NCI-H1930 (cell line): ENCODE measurements at regions not wholly inside any gene's neighbourhood (a gene's known extent, or its start where the extent isn't known, plus 50 kb on each side); places are given as distances from the start of the nearest gene placed in this dataset.
"Not testable (repeated sequence)": the region's sequence is repeated elsewhere in the genome, so short reads cannot be mapped to it uniquely, and the experiment has no call there.

Experiments used
- DNase-seq, 2 experiments: peaks; one replicate each; lab custom pipeline; 2025; lab: John Stamatoyannopoulos, UW

DNA sequence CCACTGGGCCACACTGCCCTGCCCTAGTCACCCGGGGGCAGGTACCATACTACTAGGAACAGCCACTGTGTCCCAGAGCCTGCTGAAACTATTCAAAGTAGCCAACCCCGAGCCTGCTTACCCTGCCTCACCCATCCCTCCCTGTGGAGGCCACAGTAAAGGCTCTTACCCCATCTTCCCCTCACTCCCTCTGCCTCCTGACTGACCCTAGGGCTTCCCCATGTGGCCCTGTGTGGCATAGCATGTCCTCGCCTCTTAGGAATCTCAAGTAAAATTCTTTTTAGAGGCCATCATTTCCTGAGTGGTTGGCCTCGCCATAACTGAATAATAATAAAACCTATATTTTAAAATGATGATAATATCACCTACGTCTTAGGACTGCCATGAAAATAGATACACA, 112.2 kb upstream of the SLC6A11 start:
- no peak for DNase-seq

DNA sequence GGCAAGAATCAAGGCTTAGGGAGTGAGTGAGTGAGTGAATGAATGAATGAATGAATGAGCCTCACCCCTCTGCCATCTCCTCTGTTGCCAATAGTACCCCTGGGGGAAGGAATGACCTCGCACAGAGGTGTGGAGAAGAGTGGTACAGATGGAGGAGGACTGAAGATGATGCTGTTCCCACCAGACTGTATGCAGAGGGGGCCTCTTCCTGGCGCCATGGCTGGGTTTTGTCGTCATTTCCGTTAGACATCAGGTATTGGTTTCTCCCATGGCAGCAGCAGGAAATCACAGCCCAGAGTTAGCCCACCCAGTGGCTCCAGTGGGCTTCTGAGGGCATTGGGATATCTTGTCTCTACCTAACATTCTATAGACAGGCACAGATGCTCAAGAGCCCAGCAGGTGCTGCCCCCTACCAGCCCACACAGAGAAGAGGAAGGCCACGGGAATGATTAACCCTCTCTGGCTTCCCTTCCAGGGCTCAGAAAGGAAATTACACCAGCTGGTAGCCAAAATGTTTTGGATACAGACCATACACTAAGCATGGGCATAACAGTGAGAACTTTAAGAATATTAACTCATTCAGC, 109.8 kb upstream of the SLC6A11 start:
- no peak for DNase-seq

DNA sequence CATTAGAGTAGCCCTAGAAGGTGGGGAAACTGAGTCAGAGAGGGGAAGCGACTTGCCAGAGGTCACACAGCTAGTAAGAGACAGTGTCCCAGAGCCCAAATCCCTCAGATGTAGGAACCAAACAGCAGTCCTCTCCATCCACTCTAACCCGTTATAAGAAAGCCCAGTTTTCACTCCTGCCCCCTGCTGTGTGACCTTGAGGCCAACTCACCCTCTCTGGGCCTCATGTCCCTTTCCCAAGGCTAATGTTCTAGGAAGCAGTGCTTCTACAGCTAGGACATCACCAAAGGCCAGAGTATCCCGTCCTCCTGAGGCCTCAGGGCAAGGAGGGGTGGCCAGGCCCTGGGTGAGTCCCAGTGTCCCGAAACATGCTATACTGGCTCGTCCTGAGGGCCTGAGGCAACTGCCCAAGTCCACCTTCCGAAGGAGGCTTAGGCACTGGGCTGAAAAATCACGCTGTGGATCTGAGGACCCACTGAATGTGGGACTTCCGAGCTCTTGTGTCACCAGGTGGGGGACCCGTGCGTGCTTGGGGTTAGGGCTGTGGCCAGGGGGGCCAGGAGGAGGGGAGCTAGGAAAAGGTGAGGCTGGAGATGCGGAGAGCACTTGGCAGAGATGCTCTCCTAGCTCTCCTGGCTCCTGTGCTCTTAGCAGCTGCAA, 109.2 kb upstream of the SLC6A11 start:
- no peak for DNase-seq

DNA sequence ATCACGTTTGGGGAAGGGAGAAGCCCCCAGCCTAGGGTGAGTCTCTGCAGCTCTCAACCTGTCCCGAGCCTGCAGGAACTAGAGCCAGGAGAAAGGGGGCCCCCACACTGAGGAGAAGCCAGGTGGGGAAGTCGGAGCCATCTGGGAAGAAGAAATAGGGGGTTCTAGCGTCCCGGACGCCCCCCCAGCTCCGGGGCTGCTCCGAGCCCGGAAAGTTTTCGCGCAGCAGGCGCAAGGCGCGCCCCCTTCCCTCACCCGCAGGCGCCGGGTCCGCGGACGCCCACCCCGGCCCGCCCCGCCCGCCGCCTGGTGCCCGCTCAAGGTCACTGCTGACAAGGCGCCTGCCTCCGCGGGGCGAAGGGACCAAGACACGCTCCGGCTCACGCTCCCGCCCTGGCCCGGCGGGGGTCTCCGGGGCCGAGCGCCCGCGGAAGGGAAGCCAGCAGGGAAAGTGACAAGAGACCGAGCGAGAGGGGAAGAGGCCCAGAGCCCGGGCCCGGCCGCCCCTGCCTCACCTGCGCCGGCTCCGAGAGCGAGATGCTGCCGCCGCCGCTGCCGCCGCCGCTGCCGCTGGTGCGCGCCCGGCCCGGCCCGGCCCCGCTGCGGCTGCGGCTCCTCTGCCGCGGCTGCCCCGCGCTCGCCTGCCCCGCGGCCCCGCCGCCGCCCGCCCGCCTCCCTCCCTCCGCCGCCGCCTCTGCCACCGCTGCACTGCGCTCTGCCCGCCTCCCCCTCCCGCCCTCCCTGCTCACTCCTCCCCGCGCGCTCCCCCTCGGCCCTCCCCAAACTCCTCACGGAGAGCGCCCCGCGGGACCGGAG, 108.4 kb upstream of the SLC6A11 start:
- no peak for DNase-seq

DNA sequence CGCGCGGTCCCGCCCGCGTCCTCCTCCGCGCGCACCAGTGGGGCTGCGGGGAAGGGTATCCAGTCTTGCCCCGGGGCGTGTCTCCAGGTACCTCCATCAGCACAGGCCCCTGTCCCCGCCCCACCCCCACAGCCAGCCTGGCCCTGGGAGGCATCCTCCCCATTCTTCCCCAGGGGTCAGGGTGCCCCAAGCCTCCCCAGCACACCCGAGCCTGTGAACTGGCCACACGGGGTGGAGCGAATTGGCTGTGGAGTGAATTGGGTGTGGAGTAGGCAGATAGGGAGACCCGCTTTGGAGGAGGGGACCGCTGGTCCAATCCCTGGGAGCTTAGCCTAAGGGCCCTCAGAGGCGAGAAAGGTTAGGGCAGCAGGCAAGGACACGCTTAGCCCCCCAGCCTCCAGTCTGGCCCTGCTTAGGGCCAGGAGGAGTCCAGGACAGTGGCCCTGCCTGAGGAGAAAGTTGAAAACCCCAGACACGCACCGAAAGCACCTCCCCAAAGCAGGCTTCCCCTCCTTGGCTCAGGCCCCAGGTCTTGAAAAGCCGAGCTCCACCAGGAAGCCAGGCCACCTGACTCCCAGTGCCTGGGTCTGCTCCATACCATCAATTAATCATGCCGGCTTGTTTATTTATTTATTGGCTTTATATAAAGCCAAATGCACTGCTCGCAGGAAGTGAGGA, 107.7 kb upstream of the SLC6A11 start:
- DNase-seq = no peak

DNA sequence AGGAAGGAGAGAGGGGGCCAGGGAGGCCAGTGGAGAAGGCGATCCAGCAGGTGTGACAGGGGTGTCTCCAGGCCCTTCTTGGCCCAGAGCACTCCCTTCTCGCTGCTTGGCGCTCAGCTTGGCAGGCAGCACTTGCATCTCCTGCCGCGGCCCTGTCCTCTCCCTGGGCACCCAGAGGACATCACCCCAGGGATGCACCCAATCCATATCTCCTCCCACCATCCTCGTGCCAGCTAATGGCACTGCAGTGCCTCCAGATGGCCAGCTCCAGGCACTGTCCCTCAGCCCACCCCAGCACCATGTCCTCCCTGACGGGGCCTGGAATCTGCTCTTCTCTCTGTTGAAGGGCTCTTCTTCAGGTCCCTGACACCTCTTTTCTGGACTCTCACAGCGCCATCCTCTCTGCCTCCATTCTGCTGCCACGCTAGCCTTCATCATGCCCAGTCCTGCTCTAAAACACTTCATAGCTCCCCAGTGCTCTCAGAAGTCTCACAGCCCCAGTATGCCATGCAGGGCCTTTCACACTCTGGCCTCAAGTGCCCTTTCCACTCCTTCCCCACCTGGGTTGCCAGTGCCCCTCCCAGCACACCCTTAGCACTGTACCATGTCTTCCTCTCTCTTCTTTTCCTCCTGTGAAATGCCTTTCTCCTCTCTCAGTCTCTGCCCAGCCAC, 106.8 kb upstream of the SLC6A11 start:
- no peak for DNase-seq

DNA sequence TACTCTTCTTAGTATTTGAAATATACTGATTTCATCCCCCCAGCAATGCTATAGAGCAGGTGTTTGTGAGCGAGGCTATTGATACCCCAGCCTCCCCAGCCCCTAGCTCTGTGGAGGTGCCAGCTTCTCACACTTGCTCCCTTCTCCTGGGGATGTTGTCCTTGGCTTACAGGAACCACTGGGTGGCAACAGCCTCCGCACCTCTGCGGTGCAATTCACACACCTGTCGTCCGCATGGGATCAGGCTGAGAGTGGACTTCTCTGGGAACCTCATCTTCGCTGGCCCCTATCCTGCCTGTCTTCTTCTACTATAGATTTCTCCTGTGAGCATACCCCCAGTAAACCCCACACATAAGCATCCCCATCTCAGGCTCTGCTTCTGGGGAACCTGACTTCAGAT, 103.9 kb upstream of the SLC6A11 start:
- DNase-seq = no peak

DNA sequence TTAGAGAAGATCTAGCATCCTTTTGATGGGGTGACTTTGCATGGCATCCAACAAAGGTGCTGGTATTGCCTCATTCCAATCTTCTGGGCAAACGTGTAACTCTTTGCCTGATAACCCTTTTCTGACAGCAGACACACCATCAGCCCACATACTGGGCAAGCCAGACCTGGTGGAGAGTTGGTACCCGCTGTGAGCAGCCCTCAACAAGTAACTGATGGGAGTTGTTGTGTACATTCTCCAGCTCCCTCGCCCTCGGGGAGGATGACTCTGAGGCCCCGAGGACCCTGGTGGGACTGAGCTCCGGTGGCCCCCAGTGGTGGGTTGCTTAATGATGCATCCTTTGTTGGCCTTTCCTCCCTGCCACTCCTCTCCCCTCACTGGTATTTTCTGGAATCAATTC, 102.4 kb upstream of the SLC6A11 start:
- DNase-seq = no peak

DNA sequence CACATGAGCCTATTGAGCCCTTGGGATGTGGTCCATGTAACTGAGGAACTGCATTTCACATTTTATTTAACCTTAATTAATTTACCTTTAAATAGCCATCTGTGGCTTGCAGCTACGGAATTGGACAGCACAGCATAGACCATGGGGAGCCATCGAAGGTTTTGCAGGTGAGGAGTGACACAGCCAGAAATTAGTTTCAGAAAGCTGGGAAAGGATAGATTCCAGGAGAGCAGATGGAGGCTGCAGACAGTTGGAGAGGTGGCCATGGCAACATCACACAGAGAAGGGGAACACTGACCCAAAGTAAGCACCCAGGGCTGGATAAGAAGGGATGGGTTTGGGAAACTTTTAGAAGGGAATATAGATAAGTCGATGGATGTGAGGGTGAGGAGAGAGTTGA, 100.1 kb upstream of the SLC6A11 start:
- DNase-seq = no peak

DNA sequence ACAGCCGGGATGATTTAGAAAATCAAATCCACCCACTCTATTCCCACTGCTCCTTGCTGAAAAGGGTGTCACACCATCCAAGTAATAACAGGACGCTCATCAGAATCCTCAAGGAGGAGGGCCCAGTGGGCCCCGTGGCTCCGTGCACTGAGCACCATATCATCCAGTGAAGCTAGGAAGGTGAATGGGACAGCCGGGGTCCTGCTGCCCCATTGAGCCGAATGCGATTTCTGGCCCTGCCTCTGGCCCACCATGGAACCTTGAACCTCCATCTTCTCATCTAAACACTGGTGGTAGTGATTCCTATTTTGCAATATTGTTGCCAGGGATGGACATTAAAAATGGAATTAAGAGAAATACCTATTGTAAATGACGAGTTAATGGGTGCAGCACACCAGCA, 99.1 kb upstream of the SLC6A11 start:
- no peak for DNase-seq

DNA sequence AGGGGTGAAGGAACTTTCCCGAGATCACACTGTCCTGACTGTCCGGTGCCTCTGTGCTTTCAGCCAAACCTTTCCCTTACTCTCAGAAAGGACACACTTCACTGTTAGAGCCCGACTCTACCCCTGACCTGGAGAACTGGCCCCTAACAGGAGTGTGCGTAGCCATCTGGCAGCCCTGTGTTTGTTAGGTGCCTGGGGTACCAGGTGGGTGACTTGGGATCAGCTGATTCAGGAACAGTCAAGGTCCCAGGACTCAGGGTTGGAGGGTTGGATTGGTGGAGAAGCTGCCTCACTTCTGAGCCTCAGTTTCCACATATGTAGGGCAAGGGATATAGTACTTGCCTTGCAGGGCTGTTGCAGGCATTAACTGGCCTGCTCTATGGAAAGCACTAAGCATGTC, 98.3 kb upstream of the SLC6A11 start:
- DNase-seq = no peak

DNA sequence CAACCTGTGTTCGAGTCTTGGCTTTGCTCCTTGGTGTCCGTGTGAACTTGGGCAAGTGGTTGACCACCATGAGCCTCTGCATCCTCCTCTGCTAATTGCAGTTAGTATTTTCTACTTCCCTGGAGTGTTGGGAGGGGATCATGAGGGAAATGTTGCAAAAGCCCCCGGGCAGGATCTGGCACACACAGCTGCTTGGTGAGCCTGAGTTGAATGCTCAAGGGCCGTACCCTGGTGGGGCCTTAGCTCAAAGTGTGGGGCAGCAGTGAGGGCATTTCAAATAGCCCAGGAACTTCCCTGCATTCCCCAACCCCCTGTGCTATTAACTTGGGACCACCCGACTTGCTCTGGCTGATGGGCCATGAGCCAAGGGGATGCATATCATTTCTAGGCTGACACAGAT, 94.9 kb upstream of the SLC6A11 start:
- DNase-seq = no peak

DNA sequence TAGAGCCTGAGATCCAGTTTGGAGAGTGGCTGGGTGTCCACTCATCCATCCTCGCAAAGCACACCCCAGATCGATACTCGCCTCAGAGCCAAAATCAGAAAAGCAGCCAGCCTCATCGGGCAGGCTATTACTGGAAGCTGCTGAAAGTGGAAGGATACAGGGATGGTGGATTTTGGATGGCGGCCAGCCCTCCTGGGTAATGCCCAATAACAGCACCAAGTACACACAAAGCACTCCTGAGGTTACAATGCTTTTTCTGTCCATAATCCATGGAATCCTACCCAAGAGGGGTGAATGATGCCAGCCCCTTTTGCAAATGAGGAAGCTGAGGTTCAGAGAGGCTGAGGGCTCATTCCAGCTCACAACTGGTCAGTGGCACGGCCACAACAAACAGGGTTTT, 93.1 kb upstream of the SLC6A11 start:
- DNase-seq = no peak

DNA sequence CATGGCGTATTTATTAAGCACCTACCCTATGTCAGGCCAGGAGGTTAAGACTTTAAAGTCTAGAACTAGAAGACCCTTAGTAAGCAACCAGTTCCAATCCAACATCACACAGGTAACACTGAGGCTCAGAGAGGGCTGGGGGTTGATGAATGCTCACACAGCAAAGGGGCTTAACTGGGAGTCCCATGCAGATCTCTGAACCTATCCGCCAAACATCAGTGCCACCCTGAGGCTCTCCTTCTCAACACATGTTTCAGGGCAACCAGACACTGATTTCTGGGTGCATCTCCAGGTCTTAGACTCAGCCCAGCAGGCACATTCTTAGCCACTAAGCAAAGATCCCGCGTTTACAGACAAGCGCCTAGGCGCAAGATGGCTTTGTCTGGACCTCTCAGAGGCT, 92.0 kb upstream of the SLC6A11 start:
- no peak for DNase-seq

DNA sequence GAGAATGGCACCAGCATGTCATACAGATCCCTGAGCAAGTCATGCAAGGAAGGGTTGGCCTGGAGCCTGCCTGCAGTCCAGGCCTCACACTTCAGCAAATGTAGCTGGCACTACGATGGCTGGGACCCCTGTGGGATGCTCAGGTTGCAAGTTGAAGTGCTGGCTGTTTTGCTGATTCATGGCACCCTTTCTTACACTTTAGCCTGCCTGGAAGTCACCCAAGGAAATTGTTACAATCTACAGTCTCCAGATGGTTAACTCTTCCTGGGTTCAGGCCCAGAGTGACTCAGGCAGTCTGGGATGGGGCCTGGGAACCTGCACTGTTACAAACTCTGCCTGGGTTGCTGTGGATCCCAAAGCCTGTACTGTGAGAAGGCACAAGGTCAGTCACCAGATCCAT, 91.0 kb upstream of the SLC6A11 start:
- no peak for DNase-seq

DNA sequence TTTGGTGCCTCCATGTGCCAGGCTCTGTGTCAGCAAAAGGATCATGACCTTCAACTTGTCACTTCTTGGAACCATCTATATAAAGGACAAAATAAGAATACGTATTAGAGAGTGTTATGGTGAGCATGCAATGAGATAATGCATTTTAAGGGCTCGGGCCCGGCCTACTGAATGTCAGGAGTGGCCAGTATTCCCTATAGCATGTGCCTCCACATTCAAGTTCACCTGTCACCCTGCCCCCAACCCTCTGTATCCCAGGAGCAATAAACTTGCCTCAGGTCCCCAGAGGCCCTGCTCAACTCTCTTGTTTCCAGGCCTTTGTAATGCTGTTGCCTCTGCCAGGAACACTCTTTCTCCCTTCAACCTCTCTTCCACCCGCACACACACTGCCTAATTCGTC, 90.2 kb upstream of the SLC6A11 start:
- no peak for DNase-seq

DNA sequence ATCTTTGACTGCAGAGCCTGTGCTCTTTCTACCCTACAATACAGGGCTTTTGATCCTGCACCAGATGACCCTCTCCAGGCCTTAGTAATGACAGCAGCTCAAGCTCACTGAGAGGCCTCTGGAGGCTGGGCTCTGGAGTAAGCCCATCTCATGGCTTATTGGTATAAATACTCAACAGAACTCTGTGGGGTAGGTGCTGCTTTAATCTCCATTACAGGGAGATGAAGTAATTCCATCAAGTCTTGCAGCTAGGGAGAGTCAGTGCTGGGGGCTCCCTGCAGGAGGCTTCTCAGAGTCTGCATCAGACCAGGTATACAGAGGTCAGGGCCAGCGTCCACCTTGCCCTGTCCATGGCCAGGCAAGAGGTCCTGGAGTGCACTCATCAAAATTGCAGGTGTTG, 89.2 kb upstream of the SLC6A11 start:
- no peak for DNase-seq

DNA sequence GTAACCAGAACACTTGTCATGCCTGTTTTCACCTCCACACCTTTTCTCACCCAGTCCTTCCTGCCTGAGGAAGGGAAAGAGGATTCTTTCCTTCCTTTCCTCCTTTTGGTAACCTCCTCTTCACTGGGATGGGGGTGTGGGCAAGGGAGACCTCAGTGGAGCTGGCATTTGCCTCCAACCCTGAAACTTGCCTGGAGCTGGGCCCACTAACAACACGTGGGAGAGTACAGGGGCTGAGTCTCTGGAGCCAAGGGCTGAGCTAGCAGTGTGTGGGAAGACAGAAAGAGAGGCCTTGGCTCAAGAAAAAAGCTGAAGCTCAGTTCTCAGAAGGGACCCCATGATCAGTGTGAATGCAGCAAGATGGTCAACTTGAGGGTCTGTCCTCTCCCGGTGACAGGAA, 86.6 kb upstream of the SLC6A11 start:
- DNase-seq = no peak

DNA sequence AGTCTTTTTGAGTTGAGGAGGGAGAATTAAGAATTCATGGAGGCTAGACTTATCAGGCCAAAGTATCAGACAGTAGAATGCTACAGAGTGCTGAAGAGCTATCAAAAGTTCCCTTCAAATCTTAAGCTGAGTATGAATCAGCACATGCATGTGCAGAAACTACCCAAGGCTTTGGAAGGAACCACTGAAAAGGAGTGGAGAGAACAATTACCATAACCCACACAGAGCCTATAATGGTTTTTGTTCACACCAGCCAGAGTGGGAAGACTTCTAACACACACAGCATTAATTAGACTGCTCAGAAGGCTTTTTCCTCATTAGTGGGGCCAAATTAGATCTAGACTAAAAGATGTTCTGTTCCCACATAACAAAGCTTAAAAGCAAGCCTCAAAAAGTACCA, 83.7 kb upstream of the SLC6A11 start:
- no peak for DNase-seq

DNA sequence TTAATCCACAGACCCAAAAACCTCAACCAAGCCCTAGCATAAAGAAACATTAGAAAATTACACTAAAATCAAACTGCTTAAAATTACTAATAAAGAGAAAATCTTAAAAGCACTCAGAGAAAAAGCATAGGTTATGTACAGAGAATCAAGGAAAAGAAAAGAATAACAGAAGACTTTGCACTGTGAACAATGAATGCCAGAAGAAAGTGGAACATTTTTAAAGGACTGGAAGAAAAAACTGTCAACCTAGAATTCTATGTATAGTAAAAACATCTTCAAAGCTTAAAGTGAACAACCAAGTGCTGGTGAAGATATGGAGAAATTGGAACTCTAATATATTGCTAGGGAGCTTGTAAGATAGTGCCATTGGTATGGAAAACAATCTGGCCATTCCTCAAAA, 82.7 kb upstream of the SLC6A11 start:
- no peak for DNase-seq

DNA sequence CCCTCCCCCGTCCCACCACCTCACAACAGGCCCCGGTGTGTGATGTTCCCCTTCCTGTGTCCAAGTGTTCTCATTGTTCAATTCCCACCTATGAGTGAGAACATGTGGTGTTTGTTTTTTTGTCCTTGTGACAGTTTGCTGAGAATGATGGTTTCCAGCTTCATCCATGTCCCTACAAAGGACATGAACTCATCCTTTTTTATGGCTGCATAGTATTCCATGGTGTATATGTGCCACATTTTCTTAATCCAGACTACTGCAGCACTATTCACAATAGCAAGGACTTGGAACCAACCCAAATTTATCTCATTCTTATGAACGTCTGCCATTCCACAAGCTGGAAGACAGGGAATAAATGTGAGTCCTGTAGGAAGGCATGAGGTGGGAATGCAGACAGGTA, 79.6 kb upstream of the SLC6A11 start:
- not testable (repeated sequence) for DNase-seq

DNA sequence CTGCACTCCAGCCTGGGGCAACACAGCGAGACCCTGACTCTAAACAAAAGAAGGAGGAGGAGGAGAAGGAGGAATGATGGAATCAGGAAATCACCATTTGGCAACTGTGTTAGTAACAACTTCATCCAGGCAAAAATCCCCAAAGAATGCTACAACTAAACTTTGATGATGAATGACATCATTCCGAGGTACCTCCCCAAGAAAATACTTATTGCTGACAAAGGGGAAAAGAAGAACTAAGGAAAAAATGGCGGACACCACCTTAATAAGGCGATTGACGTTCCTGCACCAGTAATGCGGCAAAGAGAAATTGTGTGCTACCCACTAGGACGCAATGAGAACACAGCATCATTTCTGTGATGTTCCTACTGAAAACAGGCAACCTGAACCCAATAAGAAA, 78.2 kb upstream of the SLC6A11 start:
- DNase-seq = no peak
